ENCODE measurements at regions not wholly inside any gene's neighbourhood (a gene's known extent, or its start where the extent isn't known, plus 50 kb on each side); places are given as distances from the start of the nearest gene placed in this dataset.

GRCh38 chr7:106573738-106574137 lies 87.2 kb downstream of the CCDC71L start:
- TF ChIP-seq POLR2A (IDR thresholded peaks at IDR 0.05; ENCODE audit: low read depth, low read length) (no peak), POLR2AphosphoS5 (IDR thresholded peaks at IDR 0.05; ENCODE audit: low read depth, low read length) (no peak), TAF1 (IDR thresholded peaks at IDR 0.05; ENCODE audit: low read depth, low read length) (no peak), SPI1 (IDR thresholded peaks at IDR 0.05; ENCODE audit: low read depth, low read length) (no peak), POU2F2 (IDR thresholded peaks at IDR 0.05; ENCODE audit: low read depth, low read length) (no peak), PAX5 (IDR thresholded peaks at IDR 0.05; ENCODE audit: insufficient read depth, low read length, severe bottlenecking) (no peak)

All from GM12891 (cell line).